Midbrain (tissue), 1 donor: ENCODE measurements at regions not wholly inside any gene's neighbourhood (a gene's known extent, or its start where the extent isn't known, plus 50 kb on each side); places are given as distances from the start of the nearest gene placed in this dataset.
"Not testable (repeated sequence)": the region's sequence is repeated elsewhere in the genome, so short reads cannot be mapped to it uniquely, and the experiment has no call there.

Experiments used
- DNase-seq: peaks from one replicate; lab custom pipeline; 2025; lab: John Stamatoyannopoulos, UW

DNA sequence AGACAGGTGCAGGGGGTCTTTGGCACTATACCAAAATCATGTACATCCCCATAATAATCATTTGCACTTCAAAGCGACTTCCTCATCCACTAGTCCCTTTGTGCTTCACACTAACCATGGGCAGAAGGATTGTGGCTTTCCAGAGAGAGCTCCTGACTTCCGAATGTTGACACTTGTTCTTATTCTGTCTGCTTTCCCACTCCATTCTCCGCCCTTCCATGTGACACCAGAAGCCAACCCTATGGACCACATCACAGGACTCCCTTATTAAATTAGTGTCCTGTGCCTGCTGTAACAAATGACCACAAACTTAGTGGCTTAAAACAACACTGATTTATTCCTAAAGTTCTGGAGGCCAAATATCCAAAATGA is 91.6 kb downstream of the CMC2 start:
- DNase-seq: no peak

DNA sequence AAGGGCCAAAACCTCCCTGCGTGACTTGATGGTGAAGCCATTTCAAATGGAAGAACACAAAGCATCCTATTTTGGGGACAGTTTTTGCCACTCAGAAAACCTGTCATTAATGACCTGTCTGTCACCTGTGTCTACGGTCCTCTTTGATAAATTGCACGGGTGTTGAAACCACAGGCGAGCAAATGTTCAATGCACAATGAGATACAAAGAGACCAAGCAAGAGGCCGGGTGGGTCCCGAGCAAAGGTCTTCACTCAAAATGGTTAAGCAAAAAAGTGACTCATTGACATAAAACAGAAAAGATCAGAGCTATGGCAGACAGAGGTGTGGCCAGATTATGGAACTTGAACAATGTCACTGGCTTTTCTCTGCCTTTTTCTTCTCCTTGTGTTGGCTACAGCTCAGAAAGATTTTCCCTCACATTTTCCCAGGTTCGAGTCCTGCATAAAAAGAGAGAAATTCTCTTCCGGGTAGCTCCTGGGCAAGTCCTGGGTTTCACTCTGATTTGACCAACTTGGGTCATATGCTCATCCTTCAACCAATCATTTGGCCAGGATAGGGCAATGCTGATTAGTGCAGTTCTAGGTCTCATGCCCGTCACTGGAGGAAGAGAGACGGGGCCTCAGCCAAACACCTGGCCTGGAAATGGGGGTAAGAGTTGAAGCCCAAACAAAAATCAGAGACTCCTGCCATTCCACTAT is 92.2 kb downstream of the CMC2 start:
- no peak for DNase-seq

GRCh38 chr16:80913397-80913796 is 93.3 kb downstream of the CMC2 start:
- no peak for DNase-seq

- no peak for DNase-seq
These were observed 94.0 kb downstream of the CMC2 start for GRCh38 chr16:80912651-80913050.

GRCh38 chr16:80910434-80910833 is 96.3 kb downstream of the CMC2 start:
- DNase-seq: no peak

DNA sequence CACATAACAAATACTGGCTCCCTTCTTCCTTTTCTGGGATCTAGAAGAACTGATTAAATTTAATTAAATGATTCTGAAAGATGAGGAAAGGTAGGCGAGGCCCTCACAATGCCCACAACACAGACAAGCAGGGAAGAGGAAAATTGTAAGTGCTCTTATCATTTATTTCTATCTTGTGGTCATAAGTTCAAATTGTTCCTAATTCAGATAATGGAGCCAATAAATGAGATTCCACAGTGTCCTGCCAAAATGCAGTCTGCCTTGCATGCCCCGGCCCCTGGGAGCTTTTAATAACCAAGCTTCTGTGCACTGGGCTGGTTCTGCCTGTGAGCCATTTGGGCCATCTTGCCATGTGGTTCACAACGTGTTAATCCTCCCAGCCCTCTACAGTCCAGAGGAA is 97.0 kb downstream of the CMC2 start:
- no peak for DNase-seq

DNA sequence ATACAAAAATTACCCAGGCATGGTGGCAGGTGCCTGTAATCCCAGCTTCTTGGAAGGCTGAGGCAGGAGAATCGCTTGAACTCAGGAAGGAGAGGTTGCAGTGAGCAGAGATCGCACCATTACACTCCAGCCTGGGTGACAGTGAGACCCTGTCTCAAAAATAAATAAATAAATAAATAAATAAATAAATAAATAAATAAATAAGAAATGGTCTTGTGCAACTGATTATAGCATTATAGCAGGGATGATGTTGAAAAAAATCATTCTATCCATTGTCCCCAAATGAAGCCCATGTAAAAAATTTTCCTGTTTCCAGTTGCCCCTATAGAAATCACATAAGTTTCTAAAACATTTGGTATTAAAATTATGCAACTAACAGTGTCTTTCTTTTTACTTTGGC is 100.5 kb downstream of the CMC2 start:
- DNase-seq: not testable (repeated sequence)

DNA sequence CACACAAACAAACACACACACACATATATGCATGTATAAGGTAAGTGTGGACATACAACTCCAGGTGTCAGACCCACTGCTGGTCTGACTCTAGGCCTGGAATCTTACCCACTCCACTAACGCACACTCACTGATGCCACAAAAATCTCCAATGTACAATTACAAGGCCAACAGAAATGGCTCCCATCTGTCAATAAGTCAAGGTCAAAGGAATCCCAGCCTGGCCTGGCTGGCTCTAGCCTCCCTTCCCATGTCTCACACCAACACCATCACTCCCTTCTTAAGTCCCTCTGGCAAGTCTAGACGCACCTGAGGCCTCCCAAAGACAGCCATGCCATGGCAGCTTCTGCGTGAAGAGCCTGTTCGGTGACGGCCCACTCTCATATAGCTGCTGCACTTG is 99.2 kb upstream of the CDYL2 start:
- DNase-seq: no peak

GRCh38 chr16:80902306-80903110 is 98.1 kb upstream of the CDYL2 start:
- DNase-seq: no peak

- no peak for DNase-seq
These were observed 96.2 kb upstream of the CDYL2 start for GRCh38 chr16:80900593-80900954.

DNA sequence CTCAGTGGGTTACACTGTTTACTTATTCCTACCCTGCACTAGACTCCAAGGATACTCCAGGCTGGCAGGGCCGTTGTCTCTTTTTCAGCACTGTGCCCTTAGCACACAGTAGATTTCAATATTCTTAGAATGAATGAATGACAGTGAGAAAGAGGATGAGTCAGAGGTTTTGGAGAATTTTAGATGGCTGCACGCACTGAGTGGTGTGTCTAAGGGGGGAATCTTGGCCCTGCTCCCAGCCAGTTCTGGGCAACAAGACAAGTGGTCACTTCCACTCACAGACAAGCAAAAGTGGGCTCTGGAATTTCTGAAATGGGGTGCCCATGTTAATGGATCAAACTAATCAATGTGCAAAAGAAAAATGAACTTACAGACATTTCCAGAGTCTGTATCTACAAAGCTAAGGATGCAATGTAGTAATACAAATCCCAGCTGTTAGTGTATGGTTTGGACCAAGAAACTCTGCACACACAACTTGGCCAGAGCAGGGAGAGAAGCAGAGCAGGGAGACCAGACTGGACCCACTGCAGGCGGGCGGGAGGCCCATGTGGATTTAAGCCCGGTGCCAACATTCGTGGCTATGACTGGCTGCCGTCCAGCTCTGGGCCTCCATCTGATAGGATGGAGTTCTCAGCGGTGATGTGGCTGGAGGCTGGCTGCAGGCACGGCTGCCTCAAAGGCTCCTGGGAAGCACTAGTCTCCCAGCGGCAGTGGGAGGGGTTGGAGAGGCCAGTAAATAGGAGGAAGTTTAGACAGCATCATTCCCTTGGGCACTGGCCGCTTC is 95.6 kb upstream of the CDYL2 start:
- DNase-seq: peak; percentile 51

DNA sequence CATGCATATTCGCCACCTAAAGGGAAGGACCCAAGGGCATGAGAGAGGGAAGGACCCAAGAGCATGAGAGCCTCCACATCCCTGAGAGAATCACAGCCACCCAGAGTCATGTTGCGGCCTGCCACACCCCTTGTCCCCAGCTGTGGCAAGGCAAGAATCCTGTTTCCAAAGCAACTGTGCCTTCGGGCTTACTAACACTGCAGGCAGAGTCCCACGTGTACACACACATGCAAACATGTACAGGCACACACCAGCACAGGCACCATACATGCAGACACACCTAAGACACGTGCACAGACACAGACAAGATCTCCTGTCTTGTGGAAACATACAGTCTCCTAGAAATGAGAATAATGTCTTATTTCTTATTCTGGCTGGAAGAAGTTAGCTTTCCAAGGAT is 92.4 kb upstream of the CDYL2 start:
- DNase-seq: no peak

- DNase-seq: no peak
These were observed 89.7 kb upstream of the CDYL2 start for GRCh38 chr16:80894091-80894490.

DNA sequence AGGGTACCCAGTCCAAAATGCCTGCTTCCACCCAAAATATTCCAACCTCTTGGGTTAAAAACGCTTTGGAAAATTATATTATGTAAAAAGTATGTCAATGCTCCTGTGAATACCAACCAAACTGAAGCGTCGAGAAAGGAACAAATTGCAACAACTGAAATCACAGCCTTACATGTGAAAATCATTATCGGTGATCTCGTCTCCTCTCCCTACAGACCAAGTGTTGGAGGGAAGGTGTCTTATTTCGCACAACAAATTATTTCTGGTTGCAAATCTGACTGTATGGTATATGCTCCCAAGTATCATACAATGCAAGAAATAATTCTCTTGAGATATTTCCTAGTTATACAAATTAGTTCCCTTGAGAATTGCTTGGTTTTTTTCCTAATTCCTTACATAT is 89.3 kb upstream of the CDYL2 start:
- DNase-seq: no peak

DNA sequence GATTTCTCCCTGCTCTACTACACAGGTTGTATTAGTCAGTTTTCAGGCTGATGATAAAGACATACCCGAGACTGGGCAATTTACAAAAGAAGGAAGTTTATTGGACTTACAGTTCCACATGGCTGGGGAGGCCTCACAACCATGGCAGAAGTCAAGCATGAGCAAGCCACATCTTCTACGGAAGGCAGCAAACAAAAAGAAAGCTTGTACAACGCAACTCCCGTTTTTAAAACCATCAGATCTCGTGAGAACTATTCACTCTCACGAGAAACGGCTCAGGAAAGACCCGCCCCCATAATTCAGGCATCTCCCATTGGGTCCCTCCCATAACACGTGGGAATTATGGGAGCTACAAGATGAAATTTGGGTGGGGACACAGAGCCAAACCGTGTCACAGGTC is 88.0 kb upstream of the CDYL2 start:
- DNase-seq: not testable (repeated sequence)

DNA sequence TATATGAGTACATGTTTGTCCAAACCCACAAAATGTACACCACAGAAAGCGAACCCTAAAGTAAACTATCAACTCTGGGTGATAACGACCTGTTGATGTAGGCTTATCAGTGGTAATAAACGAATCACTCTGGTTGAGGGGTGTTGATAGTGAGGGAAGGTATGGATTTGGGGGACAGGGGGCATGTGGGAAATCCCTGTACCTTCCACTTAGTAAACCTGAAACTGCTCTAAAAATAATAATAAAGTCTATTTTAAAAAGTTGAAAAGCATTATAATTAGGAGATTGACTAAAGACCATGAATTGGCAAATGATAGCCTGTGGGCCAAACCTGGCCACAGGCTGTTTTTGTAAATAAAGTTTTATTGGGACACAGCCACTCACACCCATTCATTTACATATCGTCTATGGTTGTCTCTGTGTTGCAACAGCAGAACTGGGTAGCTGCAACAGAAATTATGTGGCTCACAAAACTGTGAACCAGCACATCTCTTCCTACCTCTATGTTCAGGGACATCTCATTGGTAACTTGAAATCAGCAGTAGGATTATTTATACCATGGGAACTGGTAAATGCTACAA is 85.5 kb upstream of the CDYL2 start:
- no peak for DNase-seq

- no peak for DNase-seq
These were observed 82.7 kb upstream of the CDYL2 start for GRCh38 chr16:80887062-80887461.

GRCh38 chr16:80883816-80884215 is 79.4 kb upstream of the CDYL2 start:
- DNase-seq: no peak

- no peak for DNase-seq
These were observed 78.8 kb upstream of the CDYL2 start for GRCh38 chr16:80883159-80883642.

GRCh38 chr16:80875616-80876015 is 71.2 kb upstream of the CDYL2 start:
- no peak for DNase-seq

DNA sequence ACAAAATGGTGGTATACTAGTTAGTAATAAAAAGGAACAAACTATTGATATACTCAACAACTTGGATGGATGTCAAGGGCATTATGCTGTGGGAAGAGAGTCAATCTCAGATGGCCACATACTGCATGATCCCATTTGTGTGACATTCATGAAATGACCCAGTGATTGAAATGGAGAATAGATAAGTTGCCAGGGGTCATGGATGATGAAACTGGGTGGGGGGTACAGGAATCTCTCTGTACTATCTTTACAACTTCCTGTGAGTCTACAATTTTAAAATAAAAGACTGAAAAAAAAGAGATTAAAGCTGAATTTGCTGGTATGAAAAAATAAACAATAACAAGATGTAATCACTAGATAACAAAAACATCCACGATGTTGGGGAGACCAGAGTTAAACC is 70.5 kb upstream of the CDYL2 start:
- no peak for DNase-seq

- DNase-seq: no peak
These were observed 57.8 kb upstream of the CDYL2 start for GRCh38 chr16:80862160-80862705.
